ENCODE measurements at regions not wholly inside any gene's neighbourhood (a gene's known extent, or its start where the extent isn't known, plus 50 kb on each side); places are given as distances from the start of the nearest gene placed in this dataset.
A peak's percentile ranks its signal among the peaks of the same experiment; 100 is the strongest.

GRCh38 chr13:77475345-77476084, 60.0 kb upstream of the SCEL start:
- intact Hi-C loops (cut with DNase I) = loop anchor here (5.0 to 10.0 kb wide), 2 partner anchors 148 to 201 kb away; partner anchors contain the start of gene MYCBP2
- Histone ChIP-seq H3K27ac (replicated peaks in 1 of 4) (no peak overlapping the region), H3K27me3 (no peaks in the 10 kb centered on the region), H3K4me3 (no peak overlapping the region), H3K36me3 (no peaks in the 10 kb centered on the region), H3K9me3 (no peaks in the 10 kb centered on the region), H3K4me1 (peaks cover 0 to 14% (median 10%) of the 10 kb centered on the region in 4 donors)
- 98% methylated on average over 9 of the region's 47 CpGs for WGBS
- DNase-seq (ENCODE audit: extremely low spot score) = no peak
- no peak for TF ChIP-seq CTCF (IDR thresholded peaks at IDR 0.05)

GRCh38 chr13:77470986-77471385, 64.5 kb upstream of the SCEL start:
- 83% methylated on average over 3 of the region's 3 CpGs for WGBS
- no peaks in the 10 kb centered on the region for H3K27me3 ChIP-seq
- H3K36me3 ChIP-seq = no peaks in the 10 kb centered on the region
- H3K4me1 ChIP-seq = no peaks in the 10 kb centered on the region
- no peak overlapping the region for H3K4me3 ChIP-seq
- no peak for DNase-seq (ENCODE audit: extremely low spot score)
- H3K9me3 ChIP-seq = no peaks in the 10 kb centered on the region
- intact Hi-C loops (cut with DNase I) = loop anchor here (10.0 kb wide), 1 partner anchor 196 kb away; no protein-coding TSS in a partner anchor
- TF ChIP-seq EP300 (IDR thresholded peaks at IDR 0.05) (no peak), POLR2A (IDR thresholded peaks at IDR 0.05; ENCODE audit: low read depth) (no peak), POLR2AphosphoS5 (IDR thresholded peaks at IDR 0.05) (no peak), CTCF (IDR thresholded peaks at IDR 0.05) (no peak)
- peak overlapping the region in 1 of 4 donors; percentile 3 for H3K27ac ChIP-seq (replicated peaks in 1 of 4)

- DNase-seq (ENCODE audit: extremely low spot score) = no peak
- intact Hi-C loops (cut with DNase I) = no loop called here
- 73% methylated on average over 4 of the region's 4 CpGs for WGBS
- TF ChIP-seq EP300 (IDR thresholded peaks at IDR 0.05) = no peak
- no peak for TF ChIP-seq POLR2AphosphoS5 (IDR thresholded peaks at IDR 0.05)
- TF ChIP-seq POLR2A (IDR thresholded peaks at IDR 0.05; ENCODE audit: low read depth) = no peak
- no peak for TF ChIP-seq CTCF (IDR thresholded peaks at IDR 0.05)
- no peak overlapping the region for H3K27ac ChIP-seq (replicated peaks in 1 of 4)
- no peaks in the 10 kb centered on the region for H3K4me1 ChIP-seq
- H3K27me3 ChIP-seq = no peaks in the 10 kb centered on the region
- no peak overlapping the region for H3K4me3 ChIP-seq
- no peaks in the 10 kb centered on the region for H3K36me3 ChIP-seq
- no peaks in the 10 kb centered on the region for H3K9me3 ChIP-seq
These were observed 68.6 kb upstream of the SCEL start for GRCh38 chr13:77466753-77467422.

GRCh38 chr13:77465603-77466195, 69.8 kb upstream of the SCEL start:
- no peaks in the 10 kb centered on the region for H3K9me3 ChIP-seq
- intact Hi-C loops (cut with DNase I) = no loop called here
- H3K27me3 ChIP-seq = no peaks in the 10 kb centered on the region
- no peaks in the 10 kb centered on the region for H3K4me1 ChIP-seq
- H3K36me3 ChIP-seq = no peaks in the 10 kb centered on the region
- H3K27ac ChIP-seq (replicated peaks in 1 of 4) = no peak overlapping the region
- no peak for TF ChIP-seq POLR2AphosphoS5 (IDR thresholded peaks at IDR 0.05)
- TF ChIP-seq EP300 (IDR thresholded peaks at IDR 0.05) = no peak
- TF ChIP-seq CTCF (IDR thresholded peaks at IDR 0.05) = no peak
- TF ChIP-seq POLR2A (IDR thresholded peaks at IDR 0.05; ENCODE audit: low read depth) = no peak
- no peak for DNase-seq (ENCODE audit: extremely low spot score)
- H3K4me3 ChIP-seq = no peak overlapping the region

Data from esophagus muscularis mucosa (tissue), 4 donors.